ENCODE measurements at regions not wholly inside any gene's neighbourhood (a gene's known extent, or its start where the extent isn't known, plus 50 kb on each side); places are given as distances from the start of the nearest gene placed in this dataset.

GRCh38 chr12:75960086-75960910 lies 71.3 kb downstream of the PHLDA1 start (continued):
- no peak for TF ChIP-seq PHF8 (CRISPR knock-in tag; IDR thresholded peaks at IDR 0.05)
- peak; percentile 91; the same call in 1 of the 2 replicates for TF ChIP-seq MEIS1 (CRISPR knock-in tag; IDR thresholded peaks at IDR 0.05; ENCODE audit: borderline replicate concordance)
- no peak for TF ChIP-seq SIN3B (IDR thresholded peaks at IDR 0.05; ENCODE audit: low read length)
- no peak for TF ChIP-seq ZNF749 (CRISPR knock-in tag; IDR thresholded peaks at IDR 0.05; ENCODE audit: borderline replicate concordance)
- TF ChIP-seq DMAP1 (CRISPR knock-in tag; IDR thresholded peaks at IDR 0.05) = peak; percentile 38; the same call in 1 of the 2 replicates
- TF ChIP-seq RCOR2 (CRISPR knock-in tag; IDR thresholded peaks at IDR 0.05) = peak; percentile 78
- peak; percentile 59; the same call in 1 of the 2 replicates for TF ChIP-seq ZNF788 (CRISPR knock-in tag; IDR thresholded peaks at IDR 0.05; ENCODE audit: borderline replicate concordance)
- TF ChIP-seq MLLT10 (CRISPR knock-in tag; IDR thresholded peaks at IDR 0.05) = no peak
- TF ChIP-seq MED13 (CRISPR knock-in tag; IDR thresholded peaks at IDR 0.05) = peak; percentile 81
- TF ChIP-seq ZBTB3 (CRISPR knock-in tag; IDR thresholded peaks at IDR 0.05; ENCODE audit: borderline replicate concordance, low read depth) = peak; percentile 79; the same call in 1 of the 2 replicates
- TF ChIP-seq NRL (CRISPR knock-in tag; IDR thresholded peaks at IDR 0.05; ENCODE audit: borderline replicate concordance) = no peak
- no peak for TF ChIP-seq TEF (CRISPR knock-in tag; IDR thresholded peaks at IDR 0.05)
- no peak for TF ChIP-seq ZNF333 (CRISPR knock-in tag; IDR thresholded peaks at IDR 0.05; ENCODE audit: borderline replicate concordance)
- TF ChIP-seq ETV5 (CRISPR knock-in tag; IDR thresholded peaks at IDR 0.05; ENCODE audit: borderline replicate concordance) = peak; percentile 73; the same call in 1 of the 2 replicates
- TF ChIP-seq MAFK (conservative IDR thresholded peaks at IDR 0.05 in 1 of 2, IDR thresholded peaks at IDR 0.05 in 1 of 2; ENCODE audit: low read length in 2 of 2) = no peak
- peak; percentile 33; the same call in 1 of the 2 replicates for TF ChIP-seq MAX (IDR thresholded peaks at IDR 0.05)
- TF ChIP-seq ZNF614 (CRISPR knock-in tag; IDR thresholded peaks at IDR 0.05; ENCODE audit: borderline replicate concordance) = 0 out of 2 replicates have a peak, but pooled peaks have one; percentile 28
- peak; percentile 76; the same call in 1 of the 2 replicates for TF ChIP-seq ZNF746 (CRISPR knock-in tag; IDR thresholded peaks at IDR 0.05)
- TF ChIP-seq GPBP1L1 (CRISPR knock-in tag; IDR thresholded peaks at IDR 0.05) = no peak
- TF ChIP-seq ZNF275 (CRISPR knock-in tag; IDR thresholded peaks at IDR 0.05; ENCODE audit: borderline replicate concordance) = no peak
- no peak for TF ChIP-seq ZNF83 (CRISPR knock-in tag; IDR thresholded peaks at IDR 0.05; ENCODE audit: borderline replicate concordance)
- TF ChIP-seq FOXA1 (IDR thresholded peaks at IDR 0.05) = no peak
- peak; percentile 33; the same call in 1 of the 2 replicates for TF ChIP-seq FOXA1 (CRISPR knock-in tag; IDR thresholded peaks at IDR 0.05)
- TF ChIP-seq ZNF256 (CRISPR knock-in tag; conservative IDR thresholded peaks at IDR 0.05) = no peak
- TF ChIP-seq TCF7L2 (IDR thresholded peaks at IDR 0.05; ENCODE audit: low read depth, low read length) = peak; percentile 97
- TF ChIP-seq THRA (CRISPR knock-in tag; IDR thresholded peaks at IDR 0.05; ENCODE audit: borderline replicate concordance) = peak; percentile 63
- no peak for TF ChIP-seq ZNF446 (CRISPR knock-in tag; IDR thresholded peaks at IDR 0.05)
